ENCODE measurements at regions not wholly inside any gene's neighbourhood (a gene's known extent, or its start where the extent isn't known, plus 50 kb on each side); places are given as distances from the start of the nearest gene placed in this dataset.
"Not testable (repeated sequence)": the region's sequence is repeated elsewhere in the genome, so short reads cannot be mapped to it uniquely, and the experiment has no call there.

- Histone ChIP-seq H3K27me3 (no peaks in the 10 kb centered on the region), H3K36me3 (no peaks in the 10 kb centered on the region), H3K4me3 (no peak overlapping the region), H3K27ac (no peak overlapping the region), H3K9me3 (no peaks in the 10 kb centered on the region), H3K4me1 (no peaks in the 10 kb centered on the region)
- intact Hi-C loops (cut with DNase I): no loop called here
- TF ChIP-seq POLR2A (IDR thresholded peaks at IDR 0.05) (no peak), CTCF (IDR thresholded peaks at IDR 0.05) (no peak)
- WGBS (ENCODE audit: insufficient coverage, low coverage, low lambda C conversion rate, missing lambda C conversion rate): 64% methylated on average over 2 of the region's 4 CpGs
- DNase-seq (no peak), ATAC-seq (no peak)
These were observed 1084.6 kb downstream of the UQCRFS1 start for GRCh38 chr19:28128341-28128740.

GRCh38 chr19:28126135-28126898 is 1086.6 kb downstream of the UQCRFS1 start:
- no peak for DNase-seq
- intact Hi-C loops (cut with DNase I): no loop called here
- Histone ChIP-seq H3K4me3 (no peak overlapping the region), H3K27ac (no peak overlapping the region), H3K27me3 (no peaks in the 10 kb centered on the region), H3K9me3 (no peaks in the 10 kb centered on the region), H3K4me1 (no peaks in the 10 kb centered on the region), H3K36me3 (no peaks in the 10 kb centered on the region)
- no peak for ATAC-seq
- TF ChIP-seq CTCF (IDR thresholded peaks at IDR 0.05) (no peak), POLR2A (IDR thresholded peaks at IDR 0.05) (no peak)
- WGBS (ENCODE audit: insufficient coverage, low coverage, low lambda C conversion rate, missing lambda C conversion rate): 70% methylated on average over 2 of the region's 2 CpGs

GRCh38 chr19:28122734-28123133 is 1090.2 kb downstream of the UQCRFS1 start:
- Histone ChIP-seq H3K27ac (no peak overlapping the region), H3K4me1 (no peaks in the 10 kb centered on the region), H3K9me3 (no peaks in the 10 kb centered on the region), H3K27me3 (no peaks in the 10 kb centered on the region), H3K4me3 (no peak overlapping the region), H3K36me3 (no peaks in the 10 kb centered on the region)
- ATAC-seq: no peak
- intact Hi-C loops (cut with DNase I): no loop called here
- 58% methylated on average over 4 of the region's 5 CpGs for WGBS (ENCODE audit: insufficient coverage, low coverage, low lambda C conversion rate, missing lambda C conversion rate)
- DNase-seq: no peak
- TF ChIP-seq POLR2A (IDR thresholded peaks at IDR 0.05) (no peak), CTCF (IDR thresholded peaks at IDR 0.05) (no peak)

- no peaks in the 10 kb centered on the region for H3K9me3 ChIP-seq
- TF ChIP-seq POLR2A (IDR thresholded peaks at IDR 0.05) (no peak), CTCF (IDR thresholded peaks at IDR 0.05) (no peak)
- ATAC-seq (no peak), DNase-seq (no peak)
- no peak overlapping the region for H3K27ac ChIP-seq
- intact Hi-C loops (cut with DNase I): no loop called here
- H3K27me3 ChIP-seq: no peaks in the 10 kb centered on the region
- no peak overlapping the region for H3K4me3 ChIP-seq
- WGBS (ENCODE audit: insufficient coverage, low coverage, low lambda C conversion rate, missing lambda C conversion rate): 53% methylated on average over 5 of the region's 5 CpGs
- no peaks in the 10 kb centered on the region for H3K4me1 ChIP-seq
- no peaks in the 10 kb centered on the region for H3K36me3 ChIP-seq
These were observed 1094.7 kb downstream of the UQCRFS1 start for GRCh38 chr19:28118235-28118634.

- H3K4me1 ChIP-seq: no peaks in the 10 kb centered on the region
- DNase-seq (no peak), ATAC-seq (no peak)
- H3K36me3 ChIP-seq: no peaks in the 10 kb centered on the region
- TF ChIP-seq CTCF (IDR thresholded peaks at IDR 0.05): no peak
- no peak overlapping the region for H3K4me3 ChIP-seq
- H3K27me3 ChIP-seq: no peaks in the 10 kb centered on the region
- H3K27ac ChIP-seq: no peak overlapping the region
- H3K9me3 ChIP-seq: no peaks in the 10 kb centered on the region
- intact Hi-C loops (cut with DNase I): no loop called here
These were observed 1095.8 kb downstream of the UQCRFS1 start for GRCh38 chr19:28117143-28117542.

GRCh38 chr19:28116379-28116778 is 1096.6 kb downstream of the UQCRFS1 start:
- DNase-seq; H3K4me1 ChIP-seq; H3K36me3 ChIP-seq; H3K27ac ChIP-seq; H3K9me3 ChIP-seq; H3K4me3 ChIP-seq; H3K27me3 ChIP-seq; intact Hi-C loops (cut with DNase I); ATAC-seq: not testable (repeated sequence)
- 79% methylated on average over 4 of the region's 4 CpGs for WGBS (ENCODE audit: insufficient coverage, low coverage, low lambda C conversion rate, missing lambda C conversion rate)
